NCI-H2171 (cell line): ENCODE measurements at regions not wholly inside any gene's neighbourhood (a gene's known extent, or its start where the extent isn't known, plus 50 kb on each side); places are given as distances from the start of the nearest gene placed in this dataset.
"Not testable (repeated sequence)": the region's sequence is repeated elsewhere in the genome, so short reads cannot be mapped to it uniquely, and the experiment has no call there.

Experiments used
- DNase-seq: peaks from one replicate; lab custom pipeline; 2025; lab: John Stamatoyannopoulos, UW

- DNase-seq: not testable (repeated sequence)
These were observed 75.6 kb downstream of the MRPL39 start for GRCh38 chr21:25531538-25532250.

GRCh38 chr21:25528515-25528914, 78.8 kb downstream of the MRPL39 start:
- DNase-seq: no peak

GRCh38 chr21:25518491-25518911, 88.8 kb downstream of the MRPL39 start:
- no peak for DNase-seq

GRCh38 chr21:25515484-25516405, 91.5 kb downstream of the MRPL39 start:
- no peak for DNase-seq

GRCh38 chr21:25513810-25514209, 93.5 kb downstream of the MRPL39 start:
- no peak for DNase-seq

- no peak for DNase-seq
These were observed 94.9 kb downstream of the MRPL39 start for GRCh38 chr21:25512095-25513081.

- no peak for DNase-seq
These were observed 97.4 kb downstream of the MRPL39 start for GRCh38 chr21:25509862-25510261.

- DNase-seq: no peak
These were observed 98.9 kb downstream of the MRPL39 start for GRCh38 chr21:25508364-25508763.

- DNase-seq: no peak
These were observed 99.8 kb downstream of the MRPL39 start for GRCh38 chr21:25507522-25507921.

- no peak for DNase-seq
These were observed 100.4 kb downstream of the MRPL39 start for GRCh38 chr21:25506887-25507286.

- DNase-seq: no peak
These were observed 101.0 kb downstream of the MRPL39 start for GRCh38 chr21:25506261-25506660.

GRCh38 chr21:25503981-25504380, 103.3 kb downstream of the MRPL39 start:
- DNase-seq: no peak

- DNase-seq: no peak
These were observed 105.2 kb downstream of the MRPL39 start for GRCh38 chr21:25501996-25502665.

- DNase-seq: no peak
These were observed 105.8 kb downstream of the MRPL39 start for GRCh38 chr21:25501462-25501861.

GRCh38 chr21:25500598-25500997, 106.7 kb downstream of the MRPL39 start:
- no peak for DNase-seq

GRCh38 chr21:25496825-25497482, 110.3 kb downstream of the MRPL39 start:
- no peak for DNase-seq

- DNase-seq: no peak
These were observed 112.5 kb downstream of the MRPL39 start for GRCh38 chr21:25494804-25495203.

GRCh38 chr21:25493722-25494121, 113.6 kb downstream of the MRPL39 start:
- no peak for DNase-seq

GRCh38 chr21:25491267-25491666, 116.0 kb downstream of the MRPL39 start:
- DNase-seq: no peak

GRCh38 chr21:25490742-25491141, 116.5 kb downstream of the MRPL39 start:
- DNase-seq: no peak

GRCh38 chr21:25489673-25490072, 117.6 kb downstream of the MRPL39 start:
- no peak for DNase-seq
